ENCODE measurements at regions not wholly inside any gene's neighbourhood (a gene's known extent, or its start where the extent isn't known, plus 50 kb on each side); places are given as distances from the start of the nearest gene placed in this dataset.

- DNase-seq: no peak
These were observed 144.5 kb upstream of the RUNX3 start for GRCh38 chr1:25074351-25075227.

GRCh38 chr1:25073640-25074270 lies 143.7 kb upstream of the RUNX3 start:
- no peak for DNase-seq

DNA sequence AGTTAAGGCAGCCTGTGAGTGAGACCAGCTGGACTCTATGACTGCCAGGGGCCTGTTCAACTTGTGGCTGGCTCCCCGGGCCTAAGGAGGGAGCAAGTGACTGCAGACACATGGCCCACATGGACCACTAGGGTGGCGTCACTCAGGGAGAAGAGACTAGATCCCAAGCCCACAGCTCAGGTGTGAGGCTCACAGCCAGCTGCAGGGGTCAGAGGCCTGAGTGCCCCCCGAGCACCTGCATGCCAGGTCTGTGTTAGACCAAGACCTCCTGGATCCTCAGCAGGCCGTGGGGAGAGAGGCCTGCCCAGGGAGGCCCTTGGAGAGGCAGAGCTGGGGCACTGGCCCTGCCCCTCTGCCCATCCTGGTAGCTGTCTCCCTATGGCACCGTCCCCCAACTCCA lies 142.4 kb upstream of the RUNX3 start:
- no peak for DNase-seq

GRCh38 chr1:25068829-25069228 lies 138.8 kb upstream of the RUNX3 start:
- peak; percentile 28 to 35 for DNase-seq

DNA sequence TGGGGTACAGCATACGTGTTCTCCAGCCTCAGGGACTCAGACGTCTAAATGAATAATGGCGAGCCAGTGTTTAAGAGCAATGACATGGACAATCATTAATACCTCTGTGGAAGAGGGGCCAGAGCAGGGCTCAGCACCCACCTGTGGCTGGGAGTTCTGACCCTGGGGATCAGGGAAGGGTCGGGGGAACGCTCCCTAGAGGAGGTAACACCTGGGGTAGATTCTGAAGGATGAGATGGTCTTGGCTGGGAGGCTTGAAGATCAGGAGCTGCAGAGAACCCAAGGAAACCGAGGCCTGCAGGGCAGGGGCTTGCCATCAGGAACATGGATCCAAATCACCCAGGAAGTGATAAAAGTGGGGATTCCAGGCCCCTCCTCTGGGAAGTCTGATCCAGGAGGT lies 138.2 kb upstream of the RUNX3 start:
- no peak for DNase-seq

- DNase-seq: no peak
These were observed 137.6 kb upstream of the RUNX3 start for GRCh38 chr1:25067518-25068251.

DNA sequence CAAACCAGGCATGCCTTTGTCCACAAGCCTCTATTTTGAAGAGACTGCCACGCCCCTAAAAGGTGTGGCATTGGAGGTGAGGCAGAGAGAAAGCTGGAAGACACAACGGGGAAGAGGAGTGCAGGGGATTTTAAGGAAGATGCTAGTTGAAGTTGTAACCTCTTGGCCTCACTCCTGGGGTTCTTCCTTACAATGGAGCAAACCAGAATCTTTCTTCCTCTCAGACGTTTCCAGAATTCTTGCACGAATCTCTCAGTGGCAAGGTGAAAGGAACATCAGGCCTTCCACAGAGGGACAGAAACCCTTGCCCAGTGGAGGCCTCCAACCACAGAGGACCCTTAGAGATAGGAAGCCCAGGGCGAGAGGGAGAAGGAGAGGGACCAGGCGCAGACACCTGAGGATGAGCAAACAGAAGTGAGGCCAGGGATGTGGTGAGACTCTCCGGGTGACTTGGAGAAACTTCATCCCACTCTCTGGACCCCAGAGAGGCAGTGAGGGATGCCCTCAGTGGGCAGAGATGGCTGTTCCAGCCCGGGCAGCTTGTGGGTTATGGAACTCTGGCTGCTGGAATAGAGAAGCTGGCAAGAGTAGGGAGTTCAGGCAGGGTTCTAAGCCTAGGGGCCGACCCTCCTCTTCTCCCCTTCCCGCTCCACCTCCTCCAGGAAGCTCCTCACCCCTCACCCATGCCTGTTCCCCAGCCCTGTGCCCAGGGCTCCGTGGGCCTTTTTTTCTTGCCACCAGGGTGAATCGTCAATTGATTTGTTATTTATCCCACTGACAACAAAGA lies 136.8 kb upstream of the RUNX3 start:
- no peak for DNase-seq

DNA sequence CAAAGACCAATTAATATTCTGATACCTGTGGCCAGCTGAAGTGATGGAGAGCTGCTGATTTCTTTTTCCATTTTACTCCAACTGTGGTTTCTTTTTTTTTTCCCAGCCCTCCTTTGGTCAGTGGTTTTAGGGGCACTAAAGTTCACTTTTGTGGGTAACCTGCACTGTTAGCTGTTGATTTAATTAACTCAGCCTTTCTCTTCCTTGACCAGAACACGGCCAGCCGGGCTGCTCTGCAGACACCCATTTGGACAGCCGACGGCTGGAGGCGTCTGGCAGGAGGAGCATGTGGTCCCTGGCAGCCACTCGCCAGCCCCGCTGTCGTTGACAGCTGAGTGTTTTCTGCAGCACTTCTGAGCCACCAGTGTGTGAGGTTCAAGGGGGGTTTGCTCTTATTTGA lies 136.2 kb upstream of the RUNX3 start:
- no peak for DNase-seq

DNA sequence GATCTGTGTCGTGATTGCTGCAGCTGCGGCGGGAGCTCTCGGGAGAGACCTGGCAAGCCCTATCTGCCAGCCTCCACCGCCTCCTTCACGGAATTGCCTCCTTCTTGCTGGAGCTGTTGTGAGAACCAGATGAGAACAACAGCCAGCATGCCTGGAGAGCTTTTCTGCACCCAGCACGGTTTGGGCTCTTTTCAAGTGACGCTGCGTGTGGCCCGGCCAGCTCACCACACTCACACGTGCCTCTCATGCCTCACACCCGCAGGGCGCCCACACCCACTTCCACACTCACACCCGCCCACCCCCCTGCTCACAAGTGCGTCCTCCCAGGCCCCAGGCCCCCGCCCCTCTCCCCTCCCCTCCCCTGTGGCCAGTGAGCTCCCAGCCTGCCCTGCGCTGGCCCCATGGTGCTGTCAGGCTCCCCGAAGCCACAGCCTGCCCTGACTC lies 135.7 kb upstream of the RUNX3 start:
- no peak for DNase-seq

- no peak for DNase-seq
These were observed 135.2 kb upstream of the RUNX3 start for GRCh38 chr1:25065321-25065721.

DNA sequence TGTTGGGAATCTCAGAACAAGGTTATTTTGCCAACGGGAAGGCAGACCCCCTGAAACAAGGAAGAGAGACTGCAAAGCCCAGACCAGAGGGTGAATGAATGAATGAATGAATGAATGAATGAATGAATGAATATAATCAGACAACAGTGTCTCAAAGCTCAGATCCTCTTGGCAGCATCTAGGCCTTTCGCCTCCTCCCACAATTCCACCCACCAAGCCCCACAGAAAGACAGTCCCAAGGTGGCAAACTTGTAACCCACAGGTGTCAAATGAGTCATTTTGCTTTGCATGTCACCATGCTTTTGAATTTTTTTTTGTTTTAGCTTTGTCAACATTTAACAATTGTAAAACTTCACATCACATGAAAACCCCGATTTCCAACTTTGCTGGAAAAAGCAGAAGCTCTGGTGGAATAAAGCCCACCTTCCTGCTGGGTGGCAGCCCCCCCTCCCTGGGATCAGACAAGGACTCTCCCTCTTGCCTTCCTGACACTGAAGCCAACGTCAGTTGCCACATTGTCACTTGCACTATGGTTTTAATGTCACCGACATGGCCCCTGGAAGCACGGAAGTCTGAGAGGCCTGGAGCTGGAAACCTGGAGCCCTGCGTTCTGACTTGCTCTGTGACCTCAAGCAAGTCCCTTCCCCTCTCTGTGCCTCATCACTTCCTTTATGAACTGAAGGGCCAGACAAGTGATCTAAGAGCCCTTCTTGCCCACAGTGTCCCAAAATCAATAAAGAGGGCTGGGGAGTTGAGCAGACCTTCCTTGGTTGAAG lies 134.6 kb upstream of the RUNX3 start:
- peak; percentile 9 to 29 for DNase-seq

DNA sequence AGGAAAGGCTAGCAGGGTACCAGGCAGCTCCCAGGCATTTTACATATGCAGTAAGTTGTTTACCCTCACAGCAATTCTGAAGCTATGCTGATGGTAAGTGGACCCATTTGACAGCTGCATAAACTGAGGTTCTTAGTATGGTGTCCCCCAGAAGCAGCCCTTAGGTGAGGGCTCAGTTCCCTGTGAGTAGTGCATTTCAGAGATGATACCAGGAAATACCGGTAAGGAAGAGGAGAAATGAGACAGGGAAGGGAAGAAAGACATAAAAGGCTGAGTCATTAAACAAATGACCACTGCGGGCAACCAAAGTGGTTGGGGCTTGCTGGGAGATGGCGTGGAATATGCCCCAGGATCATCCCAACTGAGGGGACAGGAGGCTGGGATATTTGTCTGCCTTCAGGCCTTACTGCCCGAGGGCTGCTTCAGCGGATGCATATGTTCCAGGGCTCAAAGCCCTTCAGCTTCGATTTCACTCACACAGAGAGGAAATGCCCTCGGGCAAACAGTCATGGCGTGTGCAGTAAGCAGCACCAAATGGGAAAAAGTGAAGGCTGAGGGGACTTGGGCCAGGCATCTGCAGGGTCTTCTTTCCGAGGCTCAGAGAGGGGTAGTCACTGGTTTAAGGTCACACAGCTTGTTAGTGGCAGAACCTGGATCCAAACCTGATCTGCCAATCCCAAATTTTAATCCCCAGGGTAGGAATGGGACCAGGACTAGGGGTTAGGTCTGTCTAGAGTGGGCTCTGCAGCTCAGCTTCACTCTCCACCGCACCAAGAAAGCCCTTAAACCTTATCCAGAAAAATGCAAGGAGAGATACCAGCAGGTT lies 133.7 kb upstream of the RUNX3 start:
- DNase-seq: no peak

DNA sequence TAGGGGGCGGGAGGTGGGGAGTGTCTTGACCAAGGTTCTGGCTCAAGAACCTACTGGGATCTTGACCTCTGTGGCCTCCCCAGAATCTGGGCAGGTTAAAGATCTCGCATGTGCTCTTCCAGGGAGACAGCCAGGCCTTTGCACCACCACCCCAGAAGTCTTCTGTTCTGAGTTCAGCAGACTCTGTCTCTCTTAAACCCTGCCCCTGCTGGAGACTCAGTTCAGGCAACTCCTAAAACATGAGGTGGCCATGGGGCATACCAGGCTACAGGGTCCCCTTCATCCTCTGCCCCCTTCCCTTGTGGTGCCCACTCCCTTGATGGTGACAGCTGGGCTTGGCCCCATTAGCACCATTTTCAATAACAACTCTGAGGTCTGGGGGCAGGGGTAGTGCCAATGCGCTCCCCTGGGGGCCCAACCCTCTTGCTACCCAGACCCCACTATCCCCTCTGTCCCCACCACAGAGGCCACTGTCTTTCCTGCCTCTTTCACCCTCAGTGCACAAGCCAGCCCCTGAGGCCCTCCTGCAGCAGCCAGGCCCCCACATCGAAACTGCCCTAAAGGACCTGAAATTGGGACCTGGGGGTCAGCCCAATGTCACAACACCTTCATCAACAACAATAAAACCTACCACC lies 132.7 kb upstream of the RUNX3 start:
- DNase-seq: no peak

GRCh38 chr1:25061261-25061995 lies 131.4 kb upstream of the RUNX3 start:
- DNase-seq: no peak

- DNase-seq: no peak
These were observed 127.1 kb upstream of the RUNX3 start for GRCh38 chr1:25057188-25057587.

DNA sequence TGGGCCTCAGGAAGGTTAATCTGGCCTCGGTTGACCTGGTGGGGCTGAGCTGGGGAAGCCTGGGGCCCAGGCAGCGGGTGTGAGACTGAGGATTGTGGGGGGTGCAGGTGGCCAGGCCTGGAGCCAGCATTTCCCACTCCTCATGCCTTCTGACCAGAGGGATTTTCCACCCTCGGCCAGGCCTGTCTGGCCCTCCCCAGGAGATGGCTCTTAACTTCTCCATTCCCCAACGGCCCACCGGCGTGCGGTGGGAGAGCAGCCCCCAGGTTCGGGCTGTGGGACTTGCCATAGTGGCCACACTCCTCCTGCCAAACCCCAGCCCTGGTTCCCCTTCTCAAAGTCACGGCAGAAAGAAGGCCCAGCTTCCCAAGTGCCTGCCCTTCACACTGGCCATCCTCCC lies 126.5 kb upstream of the RUNX3 start:
- no peak for DNase-seq

DNA sequence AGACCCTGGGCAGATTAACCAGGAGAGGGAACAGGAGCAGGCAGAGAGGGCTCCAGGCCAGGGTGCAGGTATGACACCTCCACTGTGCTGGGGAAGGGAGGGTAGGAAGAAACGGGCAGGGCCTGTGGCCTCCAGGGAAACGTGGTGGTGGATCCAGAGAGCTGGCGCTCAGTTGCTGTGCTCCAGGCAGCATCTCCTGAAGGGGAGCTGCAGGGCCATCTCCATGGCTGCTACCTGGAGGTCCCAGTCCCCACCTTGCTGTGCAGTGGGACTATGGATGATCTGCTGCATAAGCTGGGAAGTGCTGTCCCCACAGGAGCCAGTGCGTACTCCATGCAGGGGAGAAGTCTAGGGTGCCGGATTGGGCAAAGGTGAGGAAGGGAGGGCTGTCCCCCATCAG lies 125.9 kb upstream of the RUNX3 start:
- no peak for DNase-seq

DNA sequence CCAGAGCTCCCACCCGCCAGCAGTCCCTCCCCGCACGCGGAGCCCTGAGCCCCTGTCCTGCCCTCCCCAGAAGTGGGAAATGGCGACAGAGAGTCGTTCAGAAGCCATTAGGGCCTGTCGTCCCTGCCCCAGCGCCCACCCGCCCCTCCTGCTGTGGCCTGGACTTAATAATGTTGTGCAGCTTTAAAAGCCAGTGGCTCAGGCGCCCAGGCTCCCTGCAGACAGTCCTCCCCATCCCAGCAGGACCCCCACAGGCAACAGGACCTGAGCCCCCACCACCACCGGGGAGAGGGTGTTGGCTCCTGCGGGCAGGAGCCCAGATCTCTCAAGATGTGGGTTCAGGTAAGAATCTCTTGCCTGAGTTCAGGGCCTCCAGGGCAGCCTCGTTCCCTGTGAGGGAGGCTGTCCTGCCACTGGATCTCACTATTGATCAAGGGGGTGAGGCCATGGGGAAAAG lies 125.3 kb upstream of the RUNX3 start:
- no peak for DNase-seq

DNA sequence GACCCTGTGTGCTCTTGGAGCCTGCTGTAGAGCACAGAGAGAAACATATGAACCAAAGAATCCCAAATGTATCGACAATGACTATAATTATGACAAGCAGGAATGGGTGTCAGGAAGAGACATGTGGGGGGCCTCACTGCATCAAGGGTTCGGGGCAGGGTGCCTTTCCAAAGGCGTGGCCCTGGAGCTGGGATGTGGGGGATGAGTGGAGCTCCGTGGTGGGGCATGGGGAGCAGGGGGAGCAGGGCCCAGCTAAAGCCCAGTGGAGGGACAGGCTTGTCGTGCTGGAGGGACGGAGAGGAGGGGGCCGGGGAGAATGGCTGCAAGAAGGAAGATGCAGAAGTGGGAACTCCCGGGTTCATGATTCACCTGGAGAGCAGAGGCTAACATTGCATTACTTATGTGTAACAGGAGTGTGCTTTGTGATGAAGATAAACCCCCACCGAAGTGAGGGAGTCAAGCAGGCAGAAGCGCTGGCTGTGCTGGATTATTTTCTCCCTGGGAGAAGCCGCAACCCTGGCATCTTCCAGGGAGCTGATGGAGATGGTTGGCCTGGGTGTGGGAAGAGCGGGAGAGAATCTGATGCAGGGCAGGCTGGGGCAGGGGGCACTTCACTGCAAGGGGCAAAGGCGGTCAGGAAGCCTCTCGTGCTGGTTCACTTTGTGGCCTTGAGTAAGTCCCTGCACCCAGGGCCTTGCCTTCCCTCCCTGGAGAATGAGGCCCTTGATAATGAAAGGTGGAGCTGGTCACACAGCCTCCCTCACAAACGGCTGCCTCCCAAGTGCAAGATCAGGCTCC lies 124.6 kb upstream of the RUNX3 start:
- no peak for DNase-seq
